Endothelial cell of umbilical vein (primary cell): ENCODE measurements at regions not wholly inside any gene's neighbourhood (a gene's known extent, or its start where the extent isn't known, plus 50 kb on each side); places are given as distances from the start of the nearest gene placed in this dataset.

Experiments used
- BruUV-seq: library from RNA; stranded (reverse); fragments of 400-500 nt; replicated peaks from 2 replicates; lab custom pipeline; 2021; lab: Mats Ljungman, UMichigan
- CTCF ChIA-PET: fragments of 300-600, 350-600 bp; sonication (Branson Sonifier 250); formaldehyde crosslinking; loops from one replicate; lab custom pipeline; 2021; ENCODE audit warnings: antibody characterized with exemption, inconsistent platforms; lab: Charles Lee
- POLR2A ChIA-PET: fragments of 300-600, 350-600 bp; sonication (Branson Sonifier 250); formaldehyde crosslinking; loops from one replicate; lab custom pipeline; 2021; ENCODE audit warnings: antibody characterized with exemption, inconsistent platforms; lab: Charles Lee
- DNase-seq: peaks from one replicate; pipeline ENCODE4 v3.0.0-alpha.2; 2011; ENCODE audit warnings: low read depth, low spot score
- FAIRE-seq: peaks from 2 replicates; lab custom pipeline; 2011; peaks lifted over from hg19 to GRCh38; lab: Jason Lieb, UNC
- H2AFZ ChIP-seq: 2 replicates; pipeline ENCODE4 v1.6.0; 2012; ENCODE audit warnings: low read depth, low read length, control low read depth, inconsistent platforms
- H3K27ac ChIP-seq: 2 replicates; pipeline ENCODE4 v1.5.1; 2011; ENCODE audit warnings: low read depth, mild to moderate bottlenecking, control low read depth, low read length, moderate library complexity; ENCODE audit not compliant: insufficient read depth
- H3K27me3 ChIP-seq, 2 experiments: 2 replicates each; pipeline versions ENCODE4 v1.6.0 to v1.6.1; 2011; ENCODE audit warnings: low read length in 2 of 2, mixed read lengths in 1 of 2; ENCODE audit not compliant: control insufficient read depth in 2 of 2, insufficient read depth in 2 of 2
- H3K36me3 ChIP-seq, 2 experiments: 2 replicates in 1 of 2; 3 replicates in 1 of 2; pipeline ENCODE4 v1.5.1; 2011; ENCODE audit warnings: low read length in 2 of 2, mild to moderate bottlenecking in 1 of 2, moderate library complexity in 1 of 2; ENCODE audit not compliant: control insufficient read depth in 2 of 2, insufficient read depth in 2 of 2; ENCODE audit errors: extremely low read depth in 1 of 2
- H3K4me1 ChIP-seq: 3 replicates; pipeline ENCODE4 v1.5.1; 2011; ENCODE audit warnings: mild to moderate bottlenecking, low read length; ENCODE audit not compliant: control insufficient read depth, insufficient read depth; ENCODE audit errors: extremely low read depth
- H3K4me2 ChIP-seq: 2 replicates; pipeline ENCODE4 v1.6.1; 2011; ENCODE audit warnings: low read length, control low read depth, mixed read lengths; ENCODE audit not compliant: insufficient read depth
- H3K4me3 ChIP-seq, 3 experiments: fragments of 200-600 bp in 1 of 3; sonication (generic), shearing (Covaris generic) in 1 of 3; replicated peaks in 1 of 3; 2 replicates each; pipeline ENCODE4 v1.5.1; 2011 to 2016; ENCODE audit warnings: control low read depth in 3 of 3, low read length in 3 of 3, mild to moderate bottlenecking in 2 of 3, inconsistent platforms in 1 of 3, low read depth in 1 of 3, moderate library complexity in 1 of 3; ENCODE audit not compliant: insufficient read depth in 1 of 3
- H3K79me2 ChIP-seq: 2 replicates; pipeline ENCODE4 v1.6.0; 2012; ENCODE audit warnings: low read length, inconsistent platforms; ENCODE audit not compliant: control insufficient read depth, insufficient read depth
- H3K9ac ChIP-seq: replicated peaks from 2 replicates; pipeline ENCODE3; 2011; ENCODE audit warnings: low read length, control low read depth; ENCODE audit not compliant: insufficient read depth; ENCODE audit errors: extremely low read depth
- H3K9me1 ChIP-seq: replicated peaks from 3 replicates; pipeline ENCODE4 v1.6.0; 2011; ENCODE audit warnings: mild to moderate bottlenecking, low read length; ENCODE audit not compliant: control insufficient read depth, insufficient read depth; ENCODE audit errors: extremely low read depth
- H3K9me3 ChIP-seq: replicated peaks from 2 replicates; pipeline ENCODE4 v1.5.1; 2012; ENCODE audit warnings: low read length, inconsistent platforms; ENCODE audit not compliant: control insufficient read depth, insufficient read depth
- H4K20me1 ChIP-seq: replicated peaks from 2 replicates; pipeline ENCODE3; 2011; ENCODE audit warnings: mild to moderate bottlenecking, low read length; ENCODE audit not compliant: control insufficient read depth, insufficient read depth; ENCODE audit errors: extremely low read depth
- CTCF ChIP-seq, 2 donors: IDR thresholded peaks; 1 replicate in 1 of 2; 2 replicates in 1 of 2; pipeline ENCODE4 v1.5.1; 2011; ENCODE audit warnings: low read length in 2 of 2, mild to moderate bottlenecking in 2 of 2, moderate library complexity in 2 of 2, control low read depth in 1 of 2, inconsistent platforms in 1 of 2, low read depth in 1 of 2; ENCODE audit not compliant: insufficient read depth in 1 of 2; ENCODE audit errors: extremely low read depth in 1 of 2
- EZH2 ChIP-seq: IDR thresholded peaks from 2 replicates; pipeline ENCODE4 v1.6.1; 2012; ENCODE audit warnings: borderline replicate concordance, low read depth, mild to moderate bottlenecking, moderate library complexity, low read length, inconsistent platforms; ENCODE audit not compliant: severe bottlenecking
- FOS ChIP-seq: IDR thresholded peaks from 2 replicates; pipeline ENCODE4 v1.6.1; 2011; ENCODE audit warnings: mild to moderate bottlenecking, low read length, moderate library complexity, borderline replicate concordance; ENCODE audit not compliant: insufficient read depth
- GATA2 ChIP-seq: IDR thresholded peaks from 2 replicates; pipeline ENCODE4 v1.7.0; 2011; ENCODE audit warnings: low read depth, mild to moderate bottlenecking, moderate library complexity, mixed read lengths, low read length; ENCODE audit not compliant: insufficient read length, insufficient read depth
- JUN ChIP-seq: IDR thresholded peaks from 2 replicates; pipeline ENCODE4 v1.6.1; 2011; ENCODE audit warnings: borderline replicate concordance, low read depth; ENCODE audit not compliant: insufficient read length, insufficient read depth
- MYC ChIP-seq: IDR thresholded peaks from one replicate; pipeline ENCODE4 v1.6.1; 2011; ENCODE audit warnings: mild to moderate bottlenecking, low read depth, low read length
- POLR2A ChIP-seq: IDR thresholded peaks from 2 replicates; pipeline ENCODE4 v1.6.1; 2012; ENCODE audit warnings: low read depth, mild to moderate bottlenecking, control low read depth, low read length
- POLR2AphosphoS5 ChIP-seq: IDR thresholded peaks from 2 replicates; pipeline ENCODE4 v1.6.1; 2012; ENCODE audit warnings: low read depth, mild to moderate bottlenecking, control low read depth, low read length, moderate library complexity; ENCODE audit not compliant: insufficient read depth
- dilution Hi-C: fragments of 300-500 bp; cut with MboI; formaldehyde crosslinking; loops from one replicate; pipeline ENCODE4 v1.15.0; 2019; ENCODE audit warnings: low sequenced_read_pairs; ENCODE audit not compliant: extremely low pct_ligation_motif_present
- intact Hi-C: fragments of 100-400 bp; cut with micrococcal nuclease; formaldehyde crosslinking; loops from one replicate; pipeline ENCODE4 v1.10.0; 2022
- TF ChIP-seq, protein P1 (sequence below): IDR thresholded peaks from 2 replicates; pipeline ENCODE4 v1.6.1; 2011; ENCODE audit not compliant: insufficient read depth, insufficient read length

- Histone ChIP-seq H3K9me1 (no peaks in the 10 kb centered on the region), H3K9me3 (no peaks in the 10 kb centered on the region), H3K27ac (no peak overlapping the region), H2AFZ (peak overlapping the region; percentile 30), H3K4me3 (no peak overlapping the region), H3K4me1 (peaks cover 12% of the 10 kb centered on the region), H3K27me3 (peaks cover 0 to 2% of the 10 kb centered on the region in 2 experiments), H3K36me3 (no peaks in the 10 kb centered on the region), H3K79me2 (no peaks in the 10 kb centered on the region), H4K20me1 (no peaks in the 10 kb centered on the region), H3K4me2 (peak overlapping the region; percentile 62), H3K9ac (no peak overlapping the region)
- intact Hi-C loops (loop anchor here (1.0 to 2.0 kb wide), 2 partner anchors 42 to 48 kb away; no protein-coding TSS in a partner anchor), dilution Hi-C loops (no loop called here)
- POLR2A ChIA-PET = no interaction called here
- peak; percentile 96 for FAIRE-seq
- peak; percentile 83 for DNase-seq
- CTCF ChIA-PET = interaction anchor here (0.7 to 1.6 kb wide), 10 partner anchors 11 to 978 kb away, joined by 3 to 16 read pairs (median 3); no protein-coding TSS in a partner anchor
- no TSS peak for BruUV-seq
- TF ChIP-seq, protein P1, sequence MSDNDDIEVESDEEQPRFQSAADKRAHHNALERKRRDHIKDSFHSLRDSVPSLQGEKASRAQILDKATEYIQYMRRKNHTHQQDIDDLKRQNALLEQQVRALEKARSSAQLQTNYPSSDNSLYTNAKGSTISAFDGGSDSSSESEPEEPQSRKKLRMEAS = no peak
- TF ChIP-seq POLR2A (no peak), GATA2 (no peak), CTCF (IDR thresholded peaks at IDR 0.05; ENCODE audit: extremely low read depth in 1 of 2, insufficient read depth in 1 of 2, low read depth in 1 of 2, low read length in 2 of 2) (no peak), POLR2AphosphoS5 (no peak), MYC (no peak), EZH2 (no peak), JUN (no peak), FOS (no peak)
Observed at GRCh38 chr11:116312570-116313391, 460.0 kb downstream of the BUD13 start.
